Endodermal cell (in vitro differentiated cells): ENCODE measurements at regions not wholly inside any gene's neighbourhood (a gene's known extent, or its start where the extent isn't known, plus 50 kb on each side); places are given as distances from the start of the nearest gene placed in this dataset.

Experiments
- DNase-seq: peaks from one replicate; pipeline ENCODE4 v3.0.0-alpha.2; 2017
- H3K27ac ChIP-seq: 2 replicates; pipeline ENCODE4 v1.5.1; 2013; ENCODE audit warnings: mild to moderate bottlenecking, low read depth, low read length, moderate library complexity
- H3K27me3 ChIP-seq: 2 replicates; pipeline ENCODE4 v1.6.1; 2013; ENCODE audit warnings: mild to moderate bottlenecking, low read length, moderate library complexity; ENCODE audit not compliant: insufficient read depth, control insufficient read depth, poor library complexity, severe bottlenecking
- H3K36me3 ChIP-seq: 2 replicates; pipeline ENCODE4 v1.7.0; 2013; ENCODE audit warnings: mild to moderate bottlenecking, low read length, moderate library complexity; ENCODE audit not compliant: control insufficient read depth, insufficient read depth
- H3K4me1 ChIP-seq: one replicate; pipeline ENCODE4 v1.7.0; 2013; ENCODE audit warnings: low read length; ENCODE audit not compliant: control insufficient read depth, insufficient read depth
- H3K4me3 ChIP-seq: 2 replicates; pipeline ENCODE4 v1.5.1; 2013; ENCODE audit warnings: mild to moderate bottlenecking, low read length, moderate library complexity
- H3K9ac ChIP-seq: 2 replicates; pipeline ENCODE4 v1.6.1; 2013; ENCODE audit warnings: mild to moderate bottlenecking, low read length, moderate library complexity; ENCODE audit not compliant: poor library complexity, severe bottlenecking; ENCODE audit errors: extremely low read depth
- H3K9me3 ChIP-seq: 2 replicates; pipeline ENCODE4 v1.6.1; 2013; ENCODE audit warnings: mild to moderate bottlenecking, low read length, moderate library complexity; ENCODE audit not compliant: control insufficient read depth
- H3K27ac Mint-ChIP-seq: 2 replicates; pipeline ENCODE4 v1.8.0; 2020; ENCODE audit warnings: mixed read lengths
- H3K27me3 Mint-ChIP-seq: 2 replicates; pipeline ENCODE4 v1.8.0; 2021; ENCODE audit warnings: mild to moderate bottlenecking, mixed read lengths; ENCODE audit not compliant: insufficient read depth
- H3K36me3 Mint-ChIP-seq: 2 replicates; pipeline ENCODE4 v1.8.0; 2020; ENCODE audit warnings: low read depth, mixed read lengths
- H3K4me1 Mint-ChIP-seq: 2 replicates; pipeline ENCODE4 v1.8.0; 2020; ENCODE audit warnings: mixed read lengths
- H3K4me3 Mint-ChIP-seq: 2 replicates; pipeline ENCODE4 v1.8.0; 2020; ENCODE audit warnings: mild to moderate bottlenecking, moderate library complexity, mixed read lengths
- H3K9me3 Mint-ChIP-seq: 2 replicates; pipeline ENCODE4 v1.8.0; 2020; ENCODE audit warnings: mild to moderate bottlenecking, mixed read lengths
- CTCF ChIP-seq: fragments of 200-600 bp; sonication (generic); conservative IDR thresholded peaks from 2 replicates; pipeline ENCODE4 v1.5.0; 2021; ENCODE audit warnings: antibody characterized with exemption, mild to moderate bottlenecking
- WGBS, 2 experiments: methylation state at CpG; one replicate each; pipeline versions ENCODE4 v1.1.5 to v1.1.7; 2013; ENCODE audit warnings: missing lambda C conversion rate in 2 of 2, mixed read lengths in 1 of 2; ENCODE audit not compliant: insufficient coverage in 1 of 2, insufficient read length in 1 of 2; 5-methylcytosine and 5-hydroxymethylcytosine counted together

- no peaks in the 10 kb centered on the region for H3K4me1 ChIP-seq
These were observed 75.9 kb upstream of the CST7 start for GRCh38 chr20:24873025-24873620.

GRCh38 chr20:24875078-24875477, 74.0 kb upstream of the CST7 start:
- Mint-ChIP-seq H3K36me3 (no peaks in the 10 kb centered on the region), H3K9me3 (no peaks in the 10 kb centered on the region), H3K4me1 (no peaks in the 10 kb centered on the region), H3K27ac (no peak overlapping the region), H3K27me3 (no peaks in the 10 kb centered on the region), H3K4me3 (no peak overlapping the region)
- TF ChIP-seq CTCF, result no peak
- H3K27me3 ChIP-seq, result no peaks in the 10 kb centered on the region
- no peak for DNase-seq
- no peaks in the 10 kb centered on the region for H3K36me3 ChIP-seq
- H3K4me3 ChIP-seq, result no peak overlapping the region
- H3K4me1 ChIP-seq, result no peaks in the 10 kb centered on the region
- H3K27ac ChIP-seq, result no peak overlapping the region
- 87 to 94% methylated on average over 2 to 7 of the region's 7 CpGs for WGBS, 2 experiments
- H3K9me3 ChIP-seq, result no peaks in the 10 kb centered on the region
- H3K9ac ChIP-seq, result no peak overlapping the region

More at GRCh38 chr20:24873025-24873620, 75.9 kb upstream of the CST7 start:
- no peak overlapping the region for H3K27ac ChIP-seq
- no peak overlapping the region for H3K4me3 Mint-ChIP-seq
- no peak overlapping the region for H3K9ac ChIP-seq
- no peak for TF ChIP-seq CTCF
- H3K9me3 Mint-ChIP-seq, result peaks cover 4% of the 10 kb centered on the region
- H3K27me3 Mint-ChIP-seq, result no peaks in the 10 kb centered on the region
- no peak overlapping the region for H3K27ac Mint-ChIP-seq
- no peak for DNase-seq
- H3K36me3 Mint-ChIP-seq, result no peaks in the 10 kb centered on the region
- no peaks in the 10 kb centered on the region for H3K36me3 ChIP-seq
- 91 to 92% methylated on average over 14 to 26 of the region's 26 CpGs for WGBS, 2 experiments
- H3K9me3 ChIP-seq, result no peaks in the 10 kb centered on the region
- no peaks in the 10 kb centered on the region for H3K4me1 Mint-ChIP-seq
- no peak overlapping the region for H3K4me3 ChIP-seq
- no peaks in the 10 kb centered on the region for H3K27me3 ChIP-seq

GRCh38 chr20:24877652-24878051, 71.4 kb upstream of the CST7 start:
- no peak for DNase-seq
- H3K9me3 Mint-ChIP-seq, result no peaks in the 10 kb centered on the region
- H3K4me3 ChIP-seq, result no peak overlapping the region
- no peaks in the 10 kb centered on the region for H3K36me3 Mint-ChIP-seq
- no peak overlapping the region for H3K27ac ChIP-seq
- no peak for TF ChIP-seq CTCF
- no peaks in the 10 kb centered on the region for H3K4me1 ChIP-seq
- no peaks in the 10 kb centered on the region for H3K36me3 ChIP-seq
- H3K27ac Mint-ChIP-seq, result no peak overlapping the region
- H3K27me3 Mint-ChIP-seq, result no peaks in the 10 kb centered on the region
- no peaks in the 10 kb centered on the region for H3K9me3 ChIP-seq
- 88% methylated on average over 1 of the region's 1 CpG; no CpG with 5 or more reads in 1 of the 2 experiments for WGBS, 2 experiments
- H3K4me1 Mint-ChIP-seq, result no peaks in the 10 kb centered on the region
- H3K4me3 Mint-ChIP-seq, result no peak overlapping the region
- no peak overlapping the region for H3K9ac ChIP-seq
- H3K27me3 ChIP-seq, result no peaks in the 10 kb centered on the region
